Trophoblast cell (in vitro differentiated cells and primary cell): ENCODE measurements at regions not wholly inside any gene's neighbourhood (a gene's known extent, or its start where the extent isn't known, plus 50 kb on each side); places are given as distances from the start of the nearest gene placed in this dataset.
A peak's percentile ranks its signal among the peaks of the same experiment; 100 is the strongest.

Experiments used
- DNase-seq, 2 donors: peaks; one replicate each; pipeline ENCODE4 v3.0.0-alpha.2; 2016
- H2AFZ ChIP-seq: 2 replicates; pipeline ENCODE4 v1.6.1; 2013; ENCODE audit warnings: low read length, moderate library complexity, mild to moderate bottlenecking; ENCODE audit not compliant: insufficient read depth, poor library complexity
- H2AK5ac ChIP-seq: 2 replicates; pipeline ENCODE4 v1.6.1; 2013; ENCODE audit warnings: mild to moderate bottlenecking, low read length
- H2BK120ac ChIP-seq: 2 replicates; pipeline ENCODE4 v1.6.1; 2013; ENCODE audit warnings: low read length, mild to moderate bottlenecking, moderate library complexity; ENCODE audit not compliant: insufficient read depth, poor library complexity
- H2BK12ac ChIP-seq: 2 replicates; pipeline ENCODE4 v1.6.1; 2013; ENCODE audit warnings: mild to moderate bottlenecking, low read length, moderate library complexity
- H2BK5ac ChIP-seq: 2 replicates; pipeline ENCODE4 v1.6.1; 2013; ENCODE audit warnings: low read length, low read depth, moderate library complexity, mild to moderate bottlenecking; ENCODE audit not compliant: poor library complexity
- H3K14ac ChIP-seq: 2 replicates; pipeline ENCODE4 v1.6.1; 2013; ENCODE audit warnings: mild to moderate bottlenecking, low read length
- H3K18ac ChIP-seq: 2 replicates; pipeline ENCODE4 v1.6.1; 2013; ENCODE audit warnings: mild to moderate bottlenecking, low read length
- H3K23ac ChIP-seq: 2 replicates; pipeline ENCODE4 v1.6.1; 2013; ENCODE audit warnings: low read length
- H3K27ac ChIP-seq: 2 replicates; pipeline ENCODE4 v1.5.1; 2013; ENCODE audit warnings: low read depth, mild to moderate bottlenecking, inconsistent platforms, low read length, moderate library complexity
- H3K27me3 ChIP-seq: 2 replicates; pipeline ENCODE4 v1.6.1; 2013; ENCODE audit warnings: inconsistent platforms, mild to moderate bottlenecking, low read length, moderate library complexity; ENCODE audit not compliant: insufficient read depth
- H3K36me3 ChIP-seq, 2 experiments: 1 replicate in 1 of 2; 2 replicates in 1 of 2; pipeline ENCODE4 v1.6.1; 2013; ENCODE audit warnings: low read length in 2 of 2, mild to moderate bottlenecking in 2 of 2, moderate library complexity in 1 of 2; ENCODE audit not compliant: insufficient read depth in 2 of 2, control insufficient read depth in 1 of 2
- H3K4ac ChIP-seq: 2 replicates; pipeline ENCODE4 v1.6.1; 2013; ENCODE audit warnings: low read depth, mild to moderate bottlenecking, low read length, moderate library complexity
- H3K4me1 ChIP-seq, 2 experiments: 1 replicate in 1 of 2; 2 replicates in 1 of 2; pipeline ENCODE4 v1.6.1; 2013; ENCODE audit warnings: low read length in 2 of 2, mild to moderate bottlenecking in 2 of 2, moderate library complexity in 1 of 2; ENCODE audit not compliant: insufficient read depth in 2 of 2, control insufficient read depth in 1 of 2
- H3K4me2 ChIP-seq: 2 replicates; pipeline ENCODE4 v1.6.1; 2013; ENCODE audit warnings: inconsistent platforms, mild to moderate bottlenecking, low read length, moderate library complexity
- H3K4me3 ChIP-seq: 2 replicates; pipeline ENCODE4 v1.5.1; 2013; ENCODE audit warnings: mild to moderate bottlenecking, low read depth, low read length, inconsistent platforms
- H3K79me1 ChIP-seq: one replicate; pipeline ENCODE4 v1.6.1; 2013; ENCODE audit warnings: low read length
- H3K79me2 ChIP-seq: 2 replicates; pipeline ENCODE4 v1.6.1; 2013; ENCODE audit warnings: low read length, mild to moderate bottlenecking; ENCODE audit not compliant: control insufficient read depth, insufficient read depth, poor library complexity
- H3K9ac ChIP-seq: 2 replicates; pipeline ENCODE4 v1.6.1; 2013; ENCODE audit warnings: mild to moderate bottlenecking, low read length
- H3K9me3 ChIP-seq: 2 replicates; pipeline ENCODE4 v1.6.1; 2013; ENCODE audit warnings: low read depth, mild to moderate bottlenecking, control low read depth, inconsistent platforms, low read length; ENCODE audit not compliant: insufficient read depth
- H4K12ac ChIP-seq: 2 replicates; pipeline ENCODE4 v1.6.1; 2013; ENCODE audit warnings: low read depth, mild to moderate bottlenecking, low read length, moderate library complexity
- H4K8ac ChIP-seq: 2 replicates; pipeline ENCODE4 v1.6.1; 2013; ENCODE audit warnings: low read depth, mild to moderate bottlenecking, low read length, moderate library complexity
- H4K91ac ChIP-seq: one replicate; pipeline ENCODE4 v1.6.1; 2013; ENCODE audit warnings: low read depth, mild to moderate bottlenecking, low read length, moderate library complexity
- WGBS: extraction: QIAGEN DNeasy Blood & Tissue Kit; methylation state at CpG from one replicate; pipeline ENCODE4 v1.1.7; 2013; ENCODE audit warnings: missing lambda C conversion rate; ENCODE audit not compliant: insufficient read length, insufficient coverage; ENCODE audit errors: extremely low coverage; 5-methylcytosine and 5-hydroxymethylcytosine counted together

GRCh38 chr1:75984781-75985180 is 52.6 kb upstream of the ASB17 start:
- H2BK5ac ChIP-seq = no peak overlapping the region
- WGBS = no CpG with 5 or more reads among the region's 3 CpGs

GRCh38 chr1:75985827-75986226 is 53.6 kb upstream of the ASB17 start:
- H2BK5ac ChIP-seq = no peak overlapping the region
- no peak overlapping the region for H3K4me2 ChIP-seq

More at GRCh38 chr1:75984781-75985180, 52.6 kb upstream of the ASB17 start:
- Histone ChIP-seq H4K91ac (no peak overlapping the region), H4K12ac (no peak overlapping the region), H2BK120ac (no peak overlapping the region), H3K9me3 (peaks cover 7% of the 10 kb centered on the region), H2AK5ac (no peak overlapping the region), H2AFZ (no peak overlapping the region), H3K79me2 (no peaks in the 10 kb centered on the region), H2BK12ac (no peak overlapping the region), H3K14ac (no peak overlapping the region), H3K18ac (no peak overlapping the region), H3K23ac (no peak overlapping the region), H3K4ac (no peak overlapping the region), H3K27me3 (no peaks in the 10 kb centered on the region), H3K79me1 (no peaks in the 10 kb centered on the region), H3K27ac (no peak overlapping the region), H3K36me3 (no peaks in the 10 kb centered on the region), H3K4me2 (no peak overlapping the region), H3K9ac (no peak overlapping the region), H4K8ac (no peak overlapping the region), H3K4me3 (no peak overlapping the region), H3K4me1 (no peaks in the 10 kb centered on the region)
- DNase-seq = no peak

GRCh38 chr1:75986478-75986877 is 54.3 kb upstream of the ASB17 start:
- Histone ChIP-seq H3K4me3 (no peak overlapping the region), H3K36me3 (no peaks in the 10 kb centered on the region), H3K27ac (no peak overlapping the region), H2AK5ac (no peak overlapping the region), H3K4me1 (no peaks in the 10 kb centered on the region), H3K18ac (no peak overlapping the region), H2BK120ac (no peak overlapping the region), H3K27me3 (no peaks in the 10 kb centered on the region), H4K8ac (no peak overlapping the region), H3K23ac (no peak overlapping the region), H3K9me3 (peaks cover 7% of the 10 kb centered on the region), H2BK12ac (no peak overlapping the region), H3K4ac (no peak overlapping the region), H3K4me2 (no peak overlapping the region), H3K14ac (no peak overlapping the region), H2AFZ (no peak overlapping the region), H3K79me2 (no peaks in the 10 kb centered on the region), H3K9ac (no peak overlapping the region), H2BK5ac (no peak overlapping the region), H3K79me1 (no peaks in the 10 kb centered on the region), H4K12ac (no peak overlapping the region), H4K91ac (no peak overlapping the region)
- no peak for DNase-seq

More at GRCh38 chr1:75985827-75986226, 53.6 kb upstream of the ASB17 start:
- H3K4me1 ChIP-seq = no peaks in the 10 kb centered on the region
- H3K4me3 ChIP-seq = no peak overlapping the region
- no peak overlapping the region for H3K18ac ChIP-seq
- no CpG with 5 or more reads among the region's 4 CpGs for WGBS
- peak in 1 of 2 donors; percentile 9 for DNase-seq
- H4K12ac ChIP-seq = no peak overlapping the region
- no peak overlapping the region for H2AK5ac ChIP-seq
- no peak overlapping the region for H3K14ac ChIP-seq
- no peak overlapping the region for H2BK12ac ChIP-seq
- H3K27me3 ChIP-seq = no peaks in the 10 kb centered on the region
- no peaks in the 10 kb centered on the region for H3K36me3 ChIP-seq
- H3K79me1 ChIP-seq = no peaks in the 10 kb centered on the region
- H3K79me2 ChIP-seq = no peaks in the 10 kb centered on the region
- H2BK120ac ChIP-seq = no peak overlapping the region
- H3K27ac ChIP-seq = no peak overlapping the region
- no peak overlapping the region for H3K9ac ChIP-seq
- no peak overlapping the region for H2AFZ ChIP-seq
- no peak overlapping the region for H3K4ac ChIP-seq
- H4K91ac ChIP-seq = no peak overlapping the region
- H3K9me3 ChIP-seq = peaks cover 7% of the 10 kb centered on the region
- no peak overlapping the region for H4K8ac ChIP-seq
- no peak overlapping the region for H3K23ac ChIP-seq

GRCh38 chr1:75989121-75989520 is 56.9 kb upstream of the ASB17 start:
- H2BK12ac ChIP-seq = no peak overlapping the region
- H3K4me2 ChIP-seq = no peak overlapping the region
- no peaks in the 10 kb centered on the region for H3K27me3 ChIP-seq
- H3K4me1 ChIP-seq = no peaks in the 10 kb centered on the region
- no peaks in the 10 kb centered on the region for H3K79me1 ChIP-seq
- no peak overlapping the region for H4K91ac ChIP-seq
- no peak overlapping the region for H2AK5ac ChIP-seq
- no peak overlapping the region for H3K9ac ChIP-seq
- no peak overlapping the region for H2BK5ac ChIP-seq
- no peak overlapping the region for H3K14ac ChIP-seq
- H4K12ac ChIP-seq = no peak overlapping the region
- H2BK120ac ChIP-seq = no peak overlapping the region
- H3K9me3 ChIP-seq = peaks cover 7% of the 10 kb centered on the region
- no peak overlapping the region for H3K27ac ChIP-seq
- H3K4me3 ChIP-seq = no peak overlapping the region
- no peak overlapping the region for H3K4ac ChIP-seq
- H3K36me3 ChIP-seq = no peaks in the 10 kb centered on the region
- no peak overlapping the region for H3K18ac ChIP-seq
- WGBS = no CpG with 5 or more reads among the region's 3 CpGs
- no peak overlapping the region for H3K23ac ChIP-seq
- H2AFZ ChIP-seq = no peak overlapping the region
- H4K8ac ChIP-seq = no peak overlapping the region
- no peaks in the 10 kb centered on the region for H3K79me2 ChIP-seq
- DNase-seq = no peak
